ENCODE measurements at regions not wholly inside any gene's neighbourhood (a gene's known extent, or its start where the extent isn't known, plus 50 kb on each side); places are given as distances from the start of the nearest gene placed in this dataset.

- Histone ChIP-seq H3K27ac (ENCODE audit: low read depth, low read length) (no peak overlapping the region), H3K27me3 (ENCODE audit: control insufficient read depth, low read length) (no peaks in the 10 kb centered on the region), H3K79me2 (ENCODE audit: control insufficient read depth, low read length) (no peaks in the 10 kb centered on the region), H3K9me2 (replicated peaks; ENCODE audit: control insufficient read depth, low read length) (no peaks in the 10 kb centered on the region), H3K4me3 (ENCODE audit: low read length) (no peak overlapping the region), H3K4me2 (ENCODE audit: low read length) (no peak overlapping the region), H3K36me3 (ENCODE audit: control insufficient read depth, low read length) (no peaks in the 10 kb centered on the region), H3F3A (ENCODE audit: control insufficient read depth, insufficient read depth) (peaks cover 2% of the 10 kb centered on the region; the same call in 1 of the 2 replicates), H3K9me3 (ENCODE audit: control insufficient read depth, insufficient read depth, low read length) (no peaks in the 10 kb centered on the region), H3K4me1 (ENCODE audit: control insufficient read depth, low read length) (peaks cover 3% of the 10 kb centered on the region; the same call in 1 of the 2 replicates), H4K20me1 (ENCODE audit: control insufficient read depth, insufficient read depth, low read depth, low read length) (no peaks in the 10 kb centered on the region)
- no peak for TF ChIP-seq EZH2phosphoT487 (IDR thresholded peaks at IDR 0.05; ENCODE audit: borderline replicate concordance, low read length)
- no peak for TF ChIP-seq CTCF (IDR thresholded peaks at IDR 0.05; ENCODE audit: low read depth, low read length, poor library complexity, severe bottlenecking)
Observed at GRCh38 chr9:119831309-119831708, 462.1 kb upstream of the BRINP1 start.

GRCh38 chr9:119829748-119830147 lies 460.5 kb upstream of the BRINP1 start:
- no peak overlapping the region for H3K27ac ChIP-seq (ENCODE audit: low read depth, low read length)
- peaks cover 3% of the 10 kb centered on the region; the same call in 1 of the 2 replicates for H3K4me1 ChIP-seq (ENCODE audit: control insufficient read depth, low read length)
- no peaks in the 10 kb centered on the region for H3K79me2 ChIP-seq (ENCODE audit: control insufficient read depth, low read length)
- H3K9me2 ChIP-seq (replicated peaks; ENCODE audit: control insufficient read depth, low read length) = no peaks in the 10 kb centered on the region
- H3K4me3 ChIP-seq (ENCODE audit: low read length) = no peak overlapping the region
- no peak for TF ChIP-seq CTCF (IDR thresholded peaks at IDR 0.05; ENCODE audit: low read depth, low read length, poor library complexity, severe bottlenecking)
- TF ChIP-seq EZH2phosphoT487 (IDR thresholded peaks at IDR 0.05; ENCODE audit: borderline replicate concordance, low read length) = no peak
- no peaks in the 10 kb centered on the region for H3K9me3 ChIP-seq (ENCODE audit: control insufficient read depth, insufficient read depth, low read length)
- no peak overlapping the region for H3K4me2 ChIP-seq (ENCODE audit: low read length)
- no peaks in the 10 kb centered on the region for H3K27me3 ChIP-seq (ENCODE audit: control insufficient read depth, low read length)
- H4K20me1 ChIP-seq (ENCODE audit: control insufficient read depth, insufficient read depth, low read depth, low read length) = no peaks in the 10 kb centered on the region
- H3K36me3 ChIP-seq (ENCODE audit: control insufficient read depth, low read length) = no peaks in the 10 kb centered on the region
- H3F3A ChIP-seq (ENCODE audit: control insufficient read depth, insufficient read depth) = peaks cover 2% of the 10 kb centered on the region; the same call in 1 of the 2 replicates

- Histone ChIP-seq H3F3A (ENCODE audit: control insufficient read depth, insufficient read depth) (no peaks in the 10 kb centered on the region), H3K4me1 (ENCODE audit: control insufficient read depth, low read length) (peaks cover under 1% of the 10 kb centered on the region; the same call in 1 of the 2 replicates), H3K9me2 (replicated peaks; ENCODE audit: control insufficient read depth, low read length) (no peaks in the 10 kb centered on the region), H3K27ac (ENCODE audit: low read depth, low read length) (no peak overlapping the region), H3K79me2 (ENCODE audit: control insufficient read depth, low read length) (no peaks in the 10 kb centered on the region), H3K4me2 (ENCODE audit: low read length) (no peak overlapping the region), H3K4me3 (ENCODE audit: low read length) (no peak overlapping the region), H3K36me3 (ENCODE audit: control insufficient read depth, low read length) (no peaks in the 10 kb centered on the region), H4K20me1 (ENCODE audit: control insufficient read depth, insufficient read depth, low read depth, low read length) (no peaks in the 10 kb centered on the region), H3K9me3 (ENCODE audit: control insufficient read depth, insufficient read depth, low read length) (no peaks in the 10 kb centered on the region), H3K27me3 (ENCODE audit: control insufficient read depth, low read length) (no peaks in the 10 kb centered on the region)
- TF ChIP-seq EZH2phosphoT487 (IDR thresholded peaks at IDR 0.05; ENCODE audit: borderline replicate concordance, low read length) (no peak), CTCF (IDR thresholded peaks at IDR 0.05; ENCODE audit: low read depth, low read length, poor library complexity, severe bottlenecking) (no peak)
Observed at GRCh38 chr9:119829186-119829585, 460.0 kb upstream of the BRINP1 start.

All from DOHH2 (cell line).